ENCODE measurements at regions not wholly inside any gene's neighbourhood (a gene's known extent, or its start where the extent isn't known, plus 50 kb on each side); places are given as distances from the start of the nearest gene placed in this dataset.
"Not testable (repeated sequence)": the region's sequence is repeated elsewhere in the genome, so short reads cannot be mapped to it uniquely, and the experiment has no call there.

GRCh38 chr4:162502109-162502508 lies 338.3 kb upstream of the FSTL5 start:
- no peak for FAIRE-seq
- TF ChIP-seq POLR2AphosphoS5 (IDR thresholded peaks at IDR 0.05; ENCODE audit: low read depth, low read length) (no peak), POLR2A (IDR thresholded peaks at IDR 0.05; ENCODE audit: low read depth, low read length) (no peak), TAF1 (IDR thresholded peaks at IDR 0.05; ENCODE audit: borderline replicate concordance, low read depth, low read length) (no peak)
- no peak for DNase-seq (ENCODE audit: insufficient read length)

DNA sequence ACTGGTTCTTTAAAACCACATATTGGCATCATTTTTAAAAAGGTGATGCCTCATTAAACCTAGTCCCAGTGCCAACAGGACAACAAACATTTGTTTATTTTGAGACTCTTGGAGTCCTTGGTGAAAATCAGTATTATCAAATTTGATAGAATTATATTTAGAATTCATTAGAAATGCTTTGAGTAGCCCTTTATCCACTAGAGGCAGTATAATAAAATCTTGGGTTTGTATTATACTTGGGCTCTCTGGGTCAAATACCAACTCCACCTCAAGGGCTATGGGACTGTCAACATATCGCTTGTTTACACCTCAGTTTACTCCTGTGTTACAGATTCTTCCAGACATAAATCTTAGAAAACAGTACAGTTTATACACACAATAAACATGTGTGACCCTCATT lies 335.7 kb upstream of the FSTL5 start:
- FAIRE-seq (no peak), DNase-seq (ENCODE audit: insufficient read length) (no peak)
- no peak for TF ChIP-seq POLR2AphosphoS5 (IDR thresholded peaks at IDR 0.05; ENCODE audit: low read depth, low read length)
- no peak for TF ChIP-seq TAF1 (IDR thresholded peaks at IDR 0.05; ENCODE audit: borderline replicate concordance, low read depth, low read length)
- no peak for TF ChIP-seq POLR2A (IDR thresholded peaks at IDR 0.05; ENCODE audit: low read depth, low read length)

DNA sequence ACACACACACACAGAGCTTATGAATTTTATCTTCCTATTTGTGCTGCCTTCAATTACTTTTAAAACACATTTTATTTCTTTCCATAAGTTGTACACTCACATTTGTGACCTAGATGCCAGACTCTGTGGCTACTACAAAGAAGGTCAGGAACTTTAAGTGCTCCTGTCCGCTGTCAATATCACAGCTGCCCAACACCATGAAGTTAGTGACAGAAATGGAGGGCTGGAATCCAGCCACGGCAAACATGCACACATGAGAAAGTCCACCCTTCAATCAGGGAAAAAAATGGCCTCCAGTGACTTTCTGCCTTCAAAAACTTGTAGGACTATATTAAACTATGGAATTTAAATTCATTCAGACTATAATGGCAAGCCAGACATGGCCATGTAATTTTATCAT lies 334.4 kb upstream of the FSTL5 start:
- DNase-seq (ENCODE audit: insufficient read length) (no peak), FAIRE-seq (no peak)
- TF ChIP-seq TAF1 (IDR thresholded peaks at IDR 0.05; ENCODE audit: borderline replicate concordance, low read depth, low read length): no peak
- TF ChIP-seq POLR2A (IDR thresholded peaks at IDR 0.05; ENCODE audit: low read depth, low read length): no peak
- no peak for TF ChIP-seq POLR2AphosphoS5 (IDR thresholded peaks at IDR 0.05; ENCODE audit: low read depth, low read length)

- FAIRE-seq (peak; percentile 67), DNase-seq (ENCODE audit: insufficient read length) (no peak)
- TF ChIP-seq POLR2A (IDR thresholded peaks at IDR 0.05; ENCODE audit: low read depth, low read length): no peak
- TF ChIP-seq POLR2AphosphoS5 (IDR thresholded peaks at IDR 0.05; ENCODE audit: low read depth, low read length): no peak
Measured at GRCh38 chr4:162497564-162498167, 333.9 kb upstream of the FSTL5 start.

- TF ChIP-seq POLR2A (IDR thresholded peaks at IDR 0.05; ENCODE audit: low read depth, low read length) (no peak), POLR2AphosphoS5 (IDR thresholded peaks at IDR 0.05; ENCODE audit: low read depth, low read length) (no peak), TAF1 (IDR thresholded peaks at IDR 0.05; ENCODE audit: borderline replicate concordance, low read depth, low read length) (no peak)
- no peak for FAIRE-seq
- no peak for DNase-seq (ENCODE audit: insufficient read length)
Measured at GRCh38 chr4:162494935-162495334, 331.1 kb upstream of the FSTL5 start.

DNA sequence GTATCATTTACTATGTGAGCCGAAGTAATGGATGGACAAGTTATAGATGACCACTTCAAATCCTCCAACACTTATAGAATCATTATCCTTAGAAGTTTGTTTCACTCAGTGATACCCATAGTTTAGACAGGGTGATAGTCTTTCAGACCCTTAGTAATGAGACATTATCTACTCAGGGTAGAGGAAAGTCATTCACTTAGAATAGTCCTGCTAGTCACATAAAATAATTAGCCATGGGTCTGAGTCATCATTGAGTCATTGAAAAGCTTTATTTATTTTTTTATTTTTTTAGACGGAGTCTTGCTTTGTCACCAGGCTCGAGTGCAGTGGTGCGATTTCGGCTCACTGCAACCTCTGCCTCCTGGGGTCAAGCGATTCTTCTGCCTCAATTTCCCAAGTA lies 321.7 kb upstream of the FSTL5 start:
- no peak for DNase-seq (ENCODE audit: insufficient read length)
- no peak for FAIRE-seq

GRCh38 chr4:162475246-162475645 lies 311.4 kb upstream of the FSTL5 start:
- FAIRE-seq: no peak
- TF ChIP-seq POLR2A (IDR thresholded peaks at IDR 0.05; ENCODE audit: low read depth, low read length): no peak
- no peak for TF ChIP-seq POLR2AphosphoS5 (IDR thresholded peaks at IDR 0.05; ENCODE audit: low read depth, low read length)
- TF ChIP-seq TAF1 (IDR thresholded peaks at IDR 0.05; ENCODE audit: borderline replicate concordance, low read depth, low read length): no peak
- DNase-seq (ENCODE audit: insufficient read length): no peak

More for the DNA sequence above, 321.7 kb upstream of the FSTL5 start:
- no peak for TF ChIP-seq POLR2A (IDR thresholded peaks at IDR 0.05; ENCODE audit: low read depth, low read length)
- TF ChIP-seq POLR2AphosphoS5 (IDR thresholded peaks at IDR 0.05; ENCODE audit: low read depth, low read length): no peak
- no peak for TF ChIP-seq TAF1 (IDR thresholded peaks at IDR 0.05; ENCODE audit: borderline replicate concordance, low read depth, low read length)

GRCh38 chr4:162469977-162470376 lies 306.2 kb upstream of the FSTL5 start:
- DNase-seq (ENCODE audit: insufficient read length) (no peak), FAIRE-seq (no peak)
- TF ChIP-seq POLR2AphosphoS5 (IDR thresholded peaks at IDR 0.05; ENCODE audit: low read depth, low read length) (no peak), TAF1 (IDR thresholded peaks at IDR 0.05; ENCODE audit: borderline replicate concordance, low read depth, low read length) (no peak), POLR2A (IDR thresholded peaks at IDR 0.05; ENCODE audit: low read depth, low read length) (no peak)

GRCh38 chr4:162465356-162465755 lies 301.6 kb upstream of the FSTL5 start:
- not testable (repeated sequence) for DNase-seq (ENCODE audit: insufficient read length); FAIRE-seq

DNA sequence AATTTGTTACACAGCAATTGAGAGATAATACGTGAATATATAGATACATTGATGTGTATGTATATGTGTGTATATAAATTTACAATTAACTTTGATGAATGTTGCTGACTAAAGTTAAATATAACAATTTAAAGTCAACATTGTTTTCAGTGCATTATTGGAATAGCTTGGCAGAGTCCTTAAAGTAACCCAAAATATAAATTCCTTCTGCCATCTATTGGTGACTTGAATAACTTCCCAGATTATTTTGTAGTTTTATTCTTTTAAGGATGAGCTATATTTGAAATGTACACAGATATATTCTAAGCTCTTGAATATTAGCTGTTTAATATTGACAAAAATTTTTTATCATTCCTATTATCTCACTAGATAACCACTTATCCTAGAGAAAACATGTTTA lies 298.2 kb upstream of the FSTL5 start:
- no peak for DNase-seq (ENCODE audit: insufficient read length)
- TF ChIP-seq POLR2AphosphoS5 (IDR thresholded peaks at IDR 0.05; ENCODE audit: low read depth, low read length): no peak
- no peak for TF ChIP-seq POLR2A (IDR thresholded peaks at IDR 0.05; ENCODE audit: low read depth, low read length)
- TF ChIP-seq TAF1 (IDR thresholded peaks at IDR 0.05; ENCODE audit: borderline replicate concordance, low read depth, low read length): no peak
- FAIRE-seq: no peak

GRCh38 chr4:162458051-162458450 lies 294.3 kb upstream of the FSTL5 start:
- FAIRE-seq (no peak), DNase-seq (ENCODE audit: insufficient read length) (no peak)
- TF ChIP-seq POLR2A (IDR thresholded peaks at IDR 0.05; ENCODE audit: low read depth, low read length) (no peak), TAF1 (IDR thresholded peaks at IDR 0.05; ENCODE audit: borderline replicate concordance, low read depth, low read length) (no peak), POLR2AphosphoS5 (IDR thresholded peaks at IDR 0.05; ENCODE audit: low read depth, low read length) (no peak)

DNA sequence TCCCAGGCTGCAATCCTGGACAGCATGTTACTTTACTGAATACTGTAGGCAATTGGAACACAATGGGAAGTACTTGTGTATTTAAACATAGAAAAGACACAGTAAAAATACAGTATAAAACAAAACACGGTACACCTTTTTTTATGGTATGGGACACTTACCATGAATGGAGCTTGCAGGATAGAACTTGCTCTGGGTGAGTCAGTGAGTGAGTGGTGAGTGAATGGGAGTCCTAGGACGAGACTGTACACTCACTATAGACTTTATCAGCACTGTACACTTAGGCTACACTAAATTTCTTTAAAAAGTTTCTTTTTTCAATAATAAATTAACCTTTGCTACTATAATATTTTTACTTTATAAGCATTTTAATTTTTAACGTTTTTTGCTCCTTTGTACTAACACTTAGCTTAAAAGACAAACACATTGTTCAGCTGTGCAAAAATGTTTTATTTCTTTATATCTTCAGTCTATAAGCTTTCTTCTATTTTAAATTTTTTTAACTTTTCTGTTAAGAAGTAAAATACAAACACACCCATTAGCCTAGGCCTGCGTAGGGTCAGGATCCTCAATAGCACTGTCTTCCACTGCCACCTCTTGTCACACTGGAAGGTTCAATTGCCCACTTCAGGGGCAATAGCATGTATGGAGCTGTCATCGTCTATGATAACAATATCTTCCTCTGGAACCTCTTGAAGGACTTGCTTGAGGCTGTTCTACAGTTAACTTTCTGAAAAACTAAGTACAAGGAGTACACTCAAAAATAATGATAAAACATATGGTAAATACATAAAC lies 293.5 kb upstream of the FSTL5 start:
- no peak for FAIRE-seq
- DNase-seq (ENCODE audit: insufficient read length): no peak
- TF ChIP-seq TAF1 (IDR thresholded peaks at IDR 0.05; ENCODE audit: borderline replicate concordance, low read depth, low read length): no peak
- TF ChIP-seq POLR2AphosphoS5 (IDR thresholded peaks at IDR 0.05; ENCODE audit: low read depth, low read length): no peak
- TF ChIP-seq POLR2A (IDR thresholded peaks at IDR 0.05; ENCODE audit: low read depth, low read length): no peak
